ENCODE measurements at regions not wholly inside any gene's neighbourhood (a gene's known extent, or its start where the extent isn't known, plus 50 kb on each side); places are given as distances from the start of the nearest gene placed in this dataset.

- no peaks in the 10 kb centered on the region for H3K36me3 Mint-ChIP-seq (ENCODE audit: low read depth)
- peaks cover 4% of the 10 kb centered on the region for H3K27me3 Mint-ChIP-seq
- no peak for DNase-seq
- peaks cover 4% of the 10 kb centered on the region for H3K4me1 Mint-ChIP-seq
- POLR2A ChIA-PET: no interaction called here
- no peak overlapping the region for H3K4me3 Mint-ChIP-seq
- H3K9me3 Mint-ChIP-seq: no peaks in the 10 kb centered on the region
- no peak overlapping the region for H3K27ac Mint-ChIP-seq
- CTCF ChIA-PET: interaction anchor here (0.5 to 2.3 kb wide), 3 partner anchors 135 to 432 kb away, joined by 3 to 10 read pairs (median 3); no protein-coding TSS in a partner anchor
Measured at GRCh38 chr3:69441732-69442131, 55.8 kb upstream of the FRMD4B start.

GRCh38 chr3:69441040-69441439 is 55.2 kb upstream of the FRMD4B start:
- ChIA-PET CTCF (interaction anchor here (1.0 to 2.3 kb wide), 3 partner anchors 16 to 279 kb away, joined by 3 to 10 read pairs (median 4); no protein-coding TSS in a partner anchor), POLR2A (no interaction called here)
- H3K9me3 Mint-ChIP-seq: no peaks in the 10 kb centered on the region
- peaks cover 4% of the 10 kb centered on the region for H3K27me3 Mint-ChIP-seq
- no peaks in the 10 kb centered on the region for H3K36me3 Mint-ChIP-seq (ENCODE audit: low read depth)
- H3K4me1 Mint-ChIP-seq: peaks cover 4% of the 10 kb centered on the region
- H3K27ac Mint-ChIP-seq: no peak overlapping the region
- DNase-seq: no peak
- H3K4me3 Mint-ChIP-seq: no peak overlapping the region

- CTCF ChIA-PET: interaction anchor here (1.1 to 1.2 kb wide), 3 partner anchors 10 to 319 kb away, joined by 3 to 5 read pairs (median 4); no protein-coding TSS in a partner anchor
- Mint-ChIP-seq H3K4me3 (no peak overlapping the region), H3K27ac (no peak overlapping the region), H3K4me1 (peaks cover 6% of the 10 kb centered on the region), H3K27me3 (peaks cover 2% of the 10 kb centered on the region), H3K9me3 (no peaks in the 10 kb centered on the region), H3K36me3 (ENCODE audit: low read depth) (no peaks in the 10 kb centered on the region)
- DNase-seq: no peak
- POLR2A ChIA-PET: no interaction called here
Measured at GRCh38 chr3:69439643-69440270, 53.9 kb upstream of the FRMD4B start.

- POLR2A ChIA-PET: no interaction called here
- no peak for DNase-seq
- H3K4me1 Mint-ChIP-seq: peaks cover 11% of the 10 kb centered on the region
- peaks cover 2% of the 10 kb centered on the region for H3K27me3 Mint-ChIP-seq
- CTCF ChIA-PET: no interaction called here
- no peaks in the 10 kb centered on the region for H3K36me3 Mint-ChIP-seq (ENCODE audit: low read depth)
- no peak overlapping the region for H3K27ac Mint-ChIP-seq
- no peaks in the 10 kb centered on the region for H3K9me3 Mint-ChIP-seq
- no peak overlapping the region for H3K4me3 Mint-ChIP-seq
Measured at GRCh38 chr3:69438476-69438875, 52.6 kb upstream of the FRMD4B start.

GRCh38 chr3:69435274-69436265 is 49.7 kb upstream of the FRMD4B start:
- ChIA-PET CTCF (no interaction called here), POLR2A (no interaction called here)
- peaks cover 9% of the 10 kb centered on the region for H3K27me3 Mint-ChIP-seq
- no peak overlapping the region for H3K27ac Mint-ChIP-seq
- peaks cover 19% of the 10 kb centered on the region for H3K4me1 Mint-ChIP-seq
- no peaks in the 10 kb centered on the region for H3K36me3 Mint-ChIP-seq (ENCODE audit: low read depth)
- H3K9me3 Mint-ChIP-seq: no peaks in the 10 kb centered on the region
- H3K4me3 Mint-ChIP-seq: no peak overlapping the region
- no peak for DNase-seq
